ENCODE measurements at regions not wholly inside any gene's neighbourhood (a gene's known extent, or its start where the extent isn't known, plus 50 kb on each side); places are given as distances from the start of the nearest gene placed in this dataset.
A peak's percentile ranks its signal among the peaks of the same experiment; 100 is the strongest.

DNA sequence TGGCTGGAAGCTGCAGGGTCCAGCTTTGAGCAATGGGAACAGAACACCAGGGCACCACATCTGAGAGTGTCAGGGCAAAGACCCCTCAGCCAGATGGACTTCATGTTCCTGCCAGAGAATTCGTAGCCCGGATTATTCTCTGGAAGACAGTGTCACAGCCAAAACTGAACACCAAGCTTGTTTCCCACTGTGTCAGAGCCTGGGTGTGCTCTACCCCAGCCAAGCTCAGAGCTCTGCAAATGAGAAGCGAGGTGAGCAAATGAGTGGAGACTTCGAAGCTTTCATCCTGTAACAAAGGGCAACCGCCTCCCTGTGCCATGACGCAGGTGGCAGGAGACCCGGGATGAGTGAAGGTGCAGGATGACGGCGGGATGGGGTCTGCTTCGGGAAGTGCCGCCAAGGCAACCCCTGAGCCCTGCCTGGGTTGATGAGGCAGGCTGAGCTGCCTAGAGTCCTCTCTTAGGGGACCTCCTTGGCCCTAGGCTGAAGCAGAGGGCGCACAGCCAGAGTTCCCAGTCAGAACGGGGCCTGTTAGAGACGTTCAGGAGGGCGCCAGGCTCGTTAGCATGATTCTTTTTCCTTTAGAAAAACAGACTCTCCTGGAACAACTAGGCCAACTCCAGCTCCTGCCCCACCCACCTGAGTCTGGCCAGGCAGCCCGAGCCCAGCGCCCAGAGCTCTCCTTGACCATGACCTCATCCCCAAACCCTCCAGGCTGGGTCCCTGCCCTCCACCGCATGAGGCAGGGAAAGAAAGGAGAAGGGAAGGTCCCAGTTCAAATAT, 187.7 kb downstream of the SOD2 start:
- peak; percentile 56 to 91 (median 84) for DNase-seq
- no peaks in the 10 kb centered on the region for H3K4me1 ChIP-seq (ENCODE audit: control insufficient read depth, insufficient read depth, low read length)
- ATAC-seq: peak; percentile 74 to 83
- no peak overlapping the region for H3K4me3 ChIP-seq (ENCODE audit: low read length)
- no peaks in the 10 kb centered on the region for H3K9me3 ChIP-seq (ENCODE audit: control insufficient read depth, low read length)
- intact Hi-C loops (cut with DNase I): no loop called here
- H3K27me3 ChIP-seq (ENCODE audit: control insufficient read depth, insufficient read depth): no peaks in the 10 kb centered on the region
- 65% methylated on average over 19 of the region's 19 CpGs for WGBS
- H3K27ac ChIP-seq (ENCODE audit: low read length): no peak overlapping the region

GRCh38 chr6:159501558-159501957, 191.5 kb downstream of the SOD2 start:
- Histone ChIP-seq H3K27me3 (ENCODE audit: control insufficient read depth, insufficient read depth) (no peaks in the 10 kb centered on the region), H3K9me3 (ENCODE audit: control insufficient read depth, low read length) (no peaks in the 10 kb centered on the region), H3K4me1 (ENCODE audit: control insufficient read depth, insufficient read depth, low read length) (no peaks in the 10 kb centered on the region), H3K4me3 (ENCODE audit: low read length) (no peak overlapping the region), H3K27ac (ENCODE audit: low read length) (no peak overlapping the region)
- intact Hi-C loops (cut with DNase I): no loop called here
- ATAC-seq (no peak), DNase-seq (no peak)

- no peak for ATAC-seq
- Histone ChIP-seq H3K4me3 (ENCODE audit: low read length) (no peak overlapping the region), H3K9me3 (ENCODE audit: control insufficient read depth, low read length) (no peaks in the 10 kb centered on the region), H3K4me1 (ENCODE audit: control insufficient read depth, insufficient read depth, low read length) (no peaks in the 10 kb centered on the region), H3K27me3 (ENCODE audit: control insufficient read depth, insufficient read depth) (no peaks in the 10 kb centered on the region), H3K27ac (ENCODE audit: low read length) (no peak overlapping the region)
- DNase-seq: no peak
- intact Hi-C loops (cut with DNase I): no loop called here
- WGBS: 62% methylated on average over 3 of the region's 3 CpGs
These were observed 194.0 kb downstream of the SOD2 start for GRCh38 chr6:159499034-159499433.

DNA sequence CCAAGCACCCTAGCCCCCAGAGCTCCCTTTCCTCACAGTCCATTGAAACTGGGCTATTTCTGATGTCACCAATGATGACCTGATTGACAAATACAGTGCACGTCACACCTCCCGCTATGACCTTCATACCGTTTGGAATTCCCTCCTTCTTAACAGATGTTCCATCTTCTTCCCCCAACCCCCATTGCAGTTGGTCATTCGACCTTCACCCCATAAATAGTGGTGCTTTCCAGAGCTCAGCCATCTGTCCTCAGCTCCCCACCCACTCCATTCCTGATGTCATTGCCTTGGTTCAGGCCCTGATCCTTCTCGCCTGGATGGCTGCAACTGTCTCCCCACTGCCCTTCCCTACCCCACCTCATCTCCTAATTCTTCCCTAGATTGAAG, 198.5 kb downstream of the SOD2 start:
- DNase-seq (no peak), ATAC-seq (no peak)
- intact Hi-C loops (cut with DNase I): no loop called here
- H3K27me3 ChIP-seq (ENCODE audit: control insufficient read depth, insufficient read depth): no peaks in the 10 kb centered on the region
- H3K4me3 ChIP-seq (ENCODE audit: low read length): no peak overlapping the region
- H3K9me3 ChIP-seq (ENCODE audit: control insufficient read depth, low read length): no peaks in the 10 kb centered on the region
- H3K4me1 ChIP-seq (ENCODE audit: control insufficient read depth, insufficient read depth, low read length): peaks cover 4% of the 10 kb centered on the region
- WGBS: 70% methylated on average over 5 of the region's 5 CpGs
- no peak overlapping the region for H3K27ac ChIP-seq (ENCODE audit: low read length)

DNA sequence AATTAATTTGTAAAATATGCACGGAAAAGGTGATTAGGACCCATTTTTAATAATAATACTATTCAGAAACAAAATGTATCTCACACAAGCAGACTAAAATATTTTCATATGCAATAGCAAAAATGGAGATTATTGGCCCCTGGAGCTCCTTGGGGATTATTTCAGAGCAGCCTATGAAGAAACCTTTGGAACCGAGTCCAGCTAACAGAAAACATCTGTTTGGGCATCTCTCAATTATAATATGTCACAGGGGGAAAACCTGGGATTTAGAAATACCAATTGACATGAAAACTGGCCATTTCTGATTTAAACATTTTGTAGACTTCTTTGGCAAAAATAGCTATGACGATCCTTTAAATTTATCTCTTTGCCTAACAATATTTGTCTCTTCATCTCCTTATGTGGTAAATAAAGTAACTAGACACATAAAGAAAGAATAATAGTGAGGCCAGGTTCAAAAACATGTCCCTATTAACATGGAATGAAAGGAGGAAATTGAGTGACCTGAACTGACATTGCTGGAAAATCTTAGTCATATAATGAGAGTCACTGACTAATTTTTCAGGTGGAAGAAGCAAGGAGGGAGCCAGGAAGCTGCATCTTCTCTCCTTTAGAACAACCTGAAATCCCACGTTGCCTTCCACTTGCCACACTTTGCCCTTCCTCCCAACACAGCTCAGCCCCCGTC, 199.0 kb downstream of the SOD2 start:
- ATAC-seq (no peak), DNase-seq (no peak)
- 63% methylated on average over 5 of the region's 5 CpGs for WGBS
- no peak overlapping the region for H3K4me3 ChIP-seq (ENCODE audit: low read length)
- intact Hi-C loops (cut with DNase I): no loop called here
- H3K27ac ChIP-seq (ENCODE audit: low read length): no peak overlapping the region
- H3K27me3 ChIP-seq (ENCODE audit: control insufficient read depth, insufficient read depth): no peaks in the 10 kb centered on the region
- no peaks in the 10 kb centered on the region for H3K9me3 ChIP-seq (ENCODE audit: control insufficient read depth, low read length)
- H3K4me1 ChIP-seq (ENCODE audit: control insufficient read depth, insufficient read depth, low read length): peaks cover 4% of the 10 kb centered on the region

DNA sequence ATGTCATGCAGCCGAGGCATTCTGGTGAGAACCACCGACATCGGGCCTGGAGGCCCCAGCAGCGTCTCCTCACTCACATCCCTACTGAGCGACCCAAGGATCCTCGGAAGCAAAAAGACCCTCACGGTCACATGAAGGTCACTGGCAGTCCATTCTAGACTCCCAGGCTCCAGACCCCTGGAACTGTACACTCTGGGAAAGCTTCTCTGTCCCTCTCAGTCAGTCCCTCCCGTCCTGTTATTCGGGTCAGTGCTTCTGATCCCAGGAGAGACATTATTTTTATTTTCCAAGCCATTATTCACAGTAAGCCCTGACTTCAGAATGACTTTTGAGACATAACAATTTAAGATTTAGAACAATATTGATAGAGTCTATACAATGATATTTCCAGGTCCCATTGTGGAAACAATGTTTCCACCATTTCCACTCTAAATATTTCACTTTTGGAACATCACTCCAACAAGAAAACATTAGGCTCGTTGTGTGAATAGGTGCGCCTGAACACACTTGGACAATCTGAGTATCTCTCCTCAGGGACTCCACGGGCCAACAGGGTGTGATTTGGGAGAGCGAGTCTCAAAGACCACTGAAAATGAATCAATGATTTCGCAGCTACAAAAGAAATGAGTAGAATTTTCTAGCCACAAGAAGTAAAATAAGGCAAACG, 199.7 kb downstream of the SOD2 start:
- Histone ChIP-seq H3K4me3 (ENCODE audit: low read length) (no peak overlapping the region), H3K4me1 (ENCODE audit: control insufficient read depth, insufficient read depth, low read length) (peaks cover 4% of the 10 kb centered on the region), H3K27ac (ENCODE audit: low read length) (no peak overlapping the region), H3K27me3 (ENCODE audit: control insufficient read depth, insufficient read depth) (no peaks in the 10 kb centered on the region), H3K9me3 (ENCODE audit: control insufficient read depth, low read length) (no peaks in the 10 kb centered on the region)
- 74% methylated on average over 15 of the region's 15 CpGs for WGBS
- intact Hi-C loops (cut with DNase I): no loop called here
- no peak for DNase-seq
- peak in 1 of 2 donors; percentile 25 for ATAC-seq

- intact Hi-C loops (cut with DNase I): no loop called here
- Histone ChIP-seq H3K4me3 (ENCODE audit: low read length) (no peak overlapping the region), H3K4me1 (ENCODE audit: control insufficient read depth, insufficient read depth, low read length) (peaks cover 4% of the 10 kb centered on the region), H3K27me3 (ENCODE audit: control insufficient read depth, insufficient read depth) (no peaks in the 10 kb centered on the region), H3K9me3 (ENCODE audit: control insufficient read depth, low read length) (no peaks in the 10 kb centered on the region), H3K27ac (ENCODE audit: low read length) (no peak overlapping the region)
- ATAC-seq (peak; percentile 74 to 75), DNase-seq (peak; percentile 37 to 72 (median 49))
- WGBS: 39% methylated on average over 6 of the region's 6 CpGs
These were observed 202.6 kb downstream of the SOD2 start for GRCh38 chr6:159490298-159490937.

DNA sequence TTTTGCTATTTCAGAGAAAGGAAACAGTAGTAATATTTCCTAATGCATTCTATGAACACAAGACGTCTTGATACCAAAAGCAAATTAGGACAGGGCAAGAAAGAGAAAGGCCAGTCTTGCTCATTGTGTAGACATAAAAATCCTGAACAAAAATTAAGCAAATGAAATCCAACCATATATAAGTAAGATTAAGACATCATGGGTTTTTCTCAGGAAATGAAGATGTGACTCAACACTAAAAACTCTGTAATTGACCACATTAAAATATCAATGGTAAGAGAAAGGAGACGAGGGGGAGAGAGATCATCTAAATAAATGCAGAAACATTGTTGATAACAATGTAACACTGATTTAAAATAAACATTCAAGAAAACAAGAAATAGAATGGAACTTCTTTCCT, 205.4 kb downstream of the SOD2 start:
- Histone ChIP-seq H3K27ac (ENCODE audit: low read length) (no peak overlapping the region), H3K4me1 (ENCODE audit: control insufficient read depth, insufficient read depth, low read length) (peaks cover 3% of the 10 kb centered on the region), H3K27me3 (ENCODE audit: control insufficient read depth, insufficient read depth) (no peaks in the 10 kb centered on the region), H3K9me3 (ENCODE audit: control insufficient read depth, low read length) (no peaks in the 10 kb centered on the region), H3K4me3 (ENCODE audit: low read length) (no peak overlapping the region)
- WGBS: 53% methylated on average over 2 of the region's 2 CpGs
- ATAC-seq (no peak), DNase-seq (no peak)
- intact Hi-C loops (cut with DNase I): no loop called here

DNA sequence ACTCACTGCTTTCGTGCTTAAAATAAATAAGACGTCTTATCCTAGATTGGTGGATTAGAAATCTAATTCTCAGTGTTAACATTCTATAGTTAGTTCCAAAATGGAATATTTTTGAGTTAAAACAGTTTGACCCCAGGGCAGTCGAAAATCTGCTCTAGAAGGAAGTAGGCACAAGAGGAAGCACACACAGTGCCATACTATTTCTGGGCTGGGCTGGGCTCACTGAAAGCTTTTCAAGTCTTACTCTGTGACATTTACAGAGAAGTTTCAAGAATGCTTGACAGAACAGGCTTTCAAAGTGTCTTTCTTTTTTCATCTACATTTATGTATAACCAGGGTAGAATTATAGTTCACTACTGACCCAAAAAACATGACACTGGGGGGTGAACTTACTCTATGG, 209.8 kb downstream of the SOD2 start:
- H3K27me3 ChIP-seq (ENCODE audit: control insufficient read depth, insufficient read depth): no peaks in the 10 kb centered on the region
- H3K9me3 ChIP-seq (ENCODE audit: control insufficient read depth, low read length): no peaks in the 10 kb centered on the region
- H3K27ac ChIP-seq (ENCODE audit: low read length): no peak overlapping the region
- no peaks in the 10 kb centered on the region for H3K4me1 ChIP-seq (ENCODE audit: control insufficient read depth, insufficient read depth, low read length)
- H3K4me3 ChIP-seq (ENCODE audit: low read length): no peak overlapping the region
- intact Hi-C loops (cut with DNase I): no loop called here
- ATAC-seq: no peak
- WGBS: 62% methylated on average over 3 of the region's 3 CpGs
- no peak for DNase-seq

GRCh38 chr6:159481897-159482296, 211.1 kb downstream of the SOD2 start:
- WGBS: 83% methylated on average over 1 of the region's 1 CpG
- no peak overlapping the region for H3K27ac ChIP-seq (ENCODE audit: low read length)
- ATAC-seq: no peak
- no peaks in the 10 kb centered on the region for H3K27me3 ChIP-seq (ENCODE audit: control insufficient read depth, insufficient read depth)
- no peaks in the 10 kb centered on the region for H3K4me1 ChIP-seq (ENCODE audit: control insufficient read depth, insufficient read depth, low read length)
- intact Hi-C loops (cut with DNase I): no loop called here
- DNase-seq: no peak
- H3K4me3 ChIP-seq (ENCODE audit: low read length): no peak overlapping the region
- no peaks in the 10 kb centered on the region for H3K9me3 ChIP-seq (ENCODE audit: control insufficient read depth, low read length)

- no peak for ATAC-seq
- H3K4me3 ChIP-seq (ENCODE audit: low read length): no peak overlapping the region
- H3K27me3 ChIP-seq (ENCODE audit: control insufficient read depth, insufficient read depth): no peaks in the 10 kb centered on the region
- no peak overlapping the region for H3K27ac ChIP-seq (ENCODE audit: low read length)
- intact Hi-C loops (cut with DNase I): no loop called here
- 87% methylated on average over 8 of the region's 8 CpGs for WGBS
- H3K9me3 ChIP-seq (ENCODE audit: control insufficient read depth, low read length): no peaks in the 10 kb centered on the region
- H3K4me1 ChIP-seq (ENCODE audit: control insufficient read depth, insufficient read depth, low read length): no peaks in the 10 kb centered on the region
- DNase-seq: no peak
These were observed 212.6 kb downstream of the SOD2 start for GRCh38 chr6:159480471-159480870.
